GM12892 (cell line): ENCODE measurements at regions not wholly inside any gene's neighbourhood (a gene's known extent, or its start where the extent isn't known, plus 50 kb on each side); places are given as distances from the start of the nearest gene placed in this dataset.

Source experiments
- POLR2A ChIP-seq: IDR thresholded peaks from 2 replicates; pipeline ENCODE4 v1.6.1; 2011; ENCODE audit warnings: low read depth, low read length, control low read depth
- TAF1 ChIP-seq: IDR thresholded peaks from 2 replicates; pipeline ENCODE4 v1.6.1; 2011; ENCODE audit warnings: low read depth, mild to moderate bottlenecking, control low read depth, low read length, borderline replicate concordance

- no peak for TF ChIP-seq TAF1
- TF ChIP-seq POLR2A: no peak
Observed at GRCh38 chr10:90314718-90315117, 543.1 kb downstream of the HTR7 start.
